Type B pancreatic cell (in vitro differentiated cells): ENCODE measurements at regions not wholly inside any gene's neighbourhood (a gene's known extent, or its start where the extent isn't known, plus 50 kb on each side); places are given as distances from the start of the nearest gene placed in this dataset.

Source experiments
- DNase-seq: peaks from one replicate; pipeline ENCODE4 v3.0.0; 2021; ENCODE audit warnings: mixed read lengths; ENCODE audit not compliant: unreplicated experiment; ENCODE audit errors: extremely low spot score
- H3K27ac Mint-ChIP-seq: 2 replicates; pipeline ENCODE4 v1.8.0; 2021; ENCODE audit warnings: mild to moderate bottlenecking, mixed read lengths
- H3K27me3 Mint-ChIP-seq: 2 replicates; pipeline ENCODE4 v1.8.0; 2021; ENCODE audit warnings: mixed read lengths
- H3K36me3 Mint-ChIP-seq: 2 replicates; pipeline ENCODE4 v1.8.0; 2021; ENCODE audit warnings: mixed read lengths
- H3K4me1 Mint-ChIP-seq: one replicate; pipeline ENCODE4 v1.8.0; 2021; ENCODE audit warnings: mixed read lengths; ENCODE audit not compliant: unreplicated experiment
- H3K4me3 Mint-ChIP-seq: 2 replicates; pipeline ENCODE4 v1.8.0; 2021; ENCODE audit warnings: mild to moderate bottlenecking, mixed read lengths
- H3K9me3 Mint-ChIP-seq: 2 replicates; pipeline ENCODE4 v1.8.0; 2021; ENCODE audit warnings: mixed read lengths
- TF ChIP-seq, protein P1 (sequence below): fragments of 200-600 bp; sonication (generic); conservative IDR thresholded peaks from 2 replicates; pipeline ENCODE4 v1.5.0; 2021; ENCODE audit warnings: antibody characterized with exemption, mild to moderate bottlenecking

DNA sequence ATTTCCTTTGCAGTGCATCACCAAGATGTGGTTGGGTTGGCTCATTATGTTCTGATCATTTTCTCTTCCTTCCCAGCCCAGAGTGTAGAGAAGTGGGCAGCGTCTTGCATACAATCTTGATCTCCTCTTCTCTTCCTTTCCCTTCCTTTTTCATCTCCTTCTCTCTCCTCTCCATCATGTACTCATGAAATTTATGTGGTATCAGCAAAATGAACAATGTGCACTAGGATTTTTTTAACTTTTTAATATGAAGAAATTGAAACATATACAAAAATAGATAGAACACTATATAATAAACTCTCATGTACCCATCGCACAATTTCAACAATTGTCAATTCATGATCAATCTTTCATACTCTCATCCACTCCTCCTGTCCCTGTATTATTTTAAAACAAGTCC is 593.5 kb downstream of the BCOR start:
- H3K4me3 Mint-ChIP-seq = no peak overlapping the region
- peaks cover 3% of the 10 kb centered on the region for H3K27me3 Mint-ChIP-seq
- TF ChIP-seq, protein P1, sequence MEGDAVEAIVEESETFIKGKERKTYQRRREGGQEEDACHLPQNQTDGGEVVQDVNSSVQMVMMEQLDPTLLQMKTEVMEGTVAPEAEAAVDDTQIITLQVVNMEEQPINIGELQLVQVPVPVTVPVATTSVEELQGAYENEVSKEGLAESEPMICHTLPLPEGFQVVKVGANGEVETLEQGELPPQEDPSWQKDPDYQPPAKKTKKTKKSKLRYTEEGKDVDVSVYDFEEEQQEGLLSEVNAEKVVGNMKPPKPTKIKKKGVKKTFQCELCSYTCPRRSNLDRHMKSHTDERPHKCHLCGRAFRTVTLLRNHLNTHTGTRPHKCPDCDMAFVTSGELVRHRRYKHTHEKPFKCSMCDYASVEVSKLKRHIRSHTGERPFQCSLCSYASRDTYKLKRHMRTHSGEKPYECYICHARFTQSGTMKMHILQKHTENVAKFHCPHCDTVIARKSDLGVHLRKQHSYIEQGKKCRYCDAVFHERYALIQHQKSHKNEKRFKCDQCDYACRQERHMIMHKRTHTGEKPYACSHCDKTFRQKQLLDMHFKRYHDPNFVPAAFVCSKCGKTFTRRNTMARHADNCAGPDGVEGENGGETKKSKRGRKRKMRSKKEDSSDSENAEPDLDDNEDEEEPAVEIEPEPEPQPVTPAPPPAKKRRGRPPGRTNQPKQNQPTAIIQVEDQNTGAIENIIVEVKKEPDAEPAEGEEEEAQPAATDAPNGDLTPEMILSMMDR = no peak
- H3K4me1 Mint-ChIP-seq = no peaks in the 10 kb centered on the region
- H3K9me3 Mint-ChIP-seq = no peaks in the 10 kb centered on the region
- no peaks in the 10 kb centered on the region for H3K36me3 Mint-ChIP-seq
- no peak overlapping the region for H3K27ac Mint-ChIP-seq
- no peak for DNase-seq

DNA sequence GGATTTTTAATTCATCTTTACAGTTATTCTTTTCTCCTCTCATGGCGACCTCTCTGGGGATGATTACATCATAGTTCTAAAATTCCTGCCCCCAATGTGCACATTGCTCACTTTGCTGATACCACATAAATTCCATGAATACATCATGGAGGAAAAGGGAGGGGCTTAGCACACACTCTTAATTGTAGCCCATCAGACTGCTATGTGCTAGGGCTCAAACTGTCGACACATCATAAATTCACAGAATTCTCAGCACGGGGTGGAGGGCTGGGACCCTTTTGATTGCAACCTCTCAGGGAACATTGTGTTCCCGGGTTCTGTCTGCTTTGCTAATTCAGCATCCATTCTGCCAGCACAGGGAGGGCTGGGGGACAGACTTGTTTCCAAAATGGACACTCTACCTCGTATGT is 592.9 kb downstream of the BCOR start:
- Mint-ChIP-seq H3K27ac (no peak overlapping the region), H3K36me3 (no peaks in the 10 kb centered on the region), H3K4me1 (no peaks in the 10 kb centered on the region), H3K4me3 (no peak overlapping the region), H3K27me3 (peaks cover 3% of the 10 kb centered on the region), H3K9me3 (no peaks in the 10 kb centered on the region)
- TF ChIP-seq, protein P1 = no peak
- DNase-seq = no peak

DNA sequence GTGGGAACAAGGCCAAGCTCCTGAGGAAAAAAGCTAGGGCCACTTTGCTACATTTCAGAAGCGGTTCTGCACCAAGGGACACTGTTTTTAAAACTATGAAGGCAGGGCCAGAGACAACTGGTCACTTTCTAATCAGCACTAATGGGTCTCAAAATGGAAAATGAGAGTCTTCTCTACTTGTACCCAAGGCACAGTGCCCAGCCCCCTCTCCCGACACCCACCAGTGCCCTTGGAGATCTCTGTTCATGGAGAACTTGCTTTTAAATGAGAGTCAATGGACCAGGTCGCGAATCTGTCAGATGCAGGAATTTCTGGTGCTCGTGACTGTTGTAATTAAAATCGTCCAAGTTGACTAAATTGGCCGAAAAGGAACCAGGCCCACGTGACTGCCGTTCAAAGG is 591.6 kb downstream of the BCOR start:
- no peak for DNase-seq
- Mint-ChIP-seq H3K9me3 (no peaks in the 10 kb centered on the region), H3K27me3 (peaks cover 3% of the 10 kb centered on the region), H3K4me3 (no peak overlapping the region), H3K27ac (no peak overlapping the region), H3K36me3 (no peaks in the 10 kb centered on the region), H3K4me1 (no peaks in the 10 kb centered on the region)
- TF ChIP-seq, protein P1 = no peak

DNA sequence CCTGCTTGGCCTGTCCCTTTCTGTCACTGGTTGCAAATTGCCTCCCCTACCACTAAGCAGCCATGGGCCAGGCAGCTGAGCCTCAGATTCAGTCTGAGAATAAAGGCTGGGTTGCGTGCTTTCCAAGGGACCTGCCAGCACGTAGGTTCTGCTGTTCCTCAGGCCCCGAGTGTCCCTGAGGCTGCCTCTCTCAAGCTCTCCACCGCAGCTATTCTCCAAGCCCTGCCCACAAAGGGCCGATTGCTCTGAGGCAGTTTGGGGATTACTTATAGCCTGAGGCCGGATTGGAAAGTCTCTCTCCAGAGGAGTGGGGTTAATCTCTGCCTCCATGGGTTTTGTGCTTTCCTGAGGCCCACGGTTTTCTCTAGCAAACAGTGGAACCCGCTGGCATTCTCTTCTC is 590.7 kb downstream of the BCOR start:
- Mint-ChIP-seq H3K9me3 (no peaks in the 10 kb centered on the region), H3K27ac (no peak overlapping the region), H3K4me1 (no peaks in the 10 kb centered on the region), H3K36me3 (no peaks in the 10 kb centered on the region), H3K4me3 (no peak overlapping the region), H3K27me3 (peaks cover 3% of the 10 kb centered on the region)
- DNase-seq = no peak
- TF ChIP-seq, protein P1 = no peak

DNA sequence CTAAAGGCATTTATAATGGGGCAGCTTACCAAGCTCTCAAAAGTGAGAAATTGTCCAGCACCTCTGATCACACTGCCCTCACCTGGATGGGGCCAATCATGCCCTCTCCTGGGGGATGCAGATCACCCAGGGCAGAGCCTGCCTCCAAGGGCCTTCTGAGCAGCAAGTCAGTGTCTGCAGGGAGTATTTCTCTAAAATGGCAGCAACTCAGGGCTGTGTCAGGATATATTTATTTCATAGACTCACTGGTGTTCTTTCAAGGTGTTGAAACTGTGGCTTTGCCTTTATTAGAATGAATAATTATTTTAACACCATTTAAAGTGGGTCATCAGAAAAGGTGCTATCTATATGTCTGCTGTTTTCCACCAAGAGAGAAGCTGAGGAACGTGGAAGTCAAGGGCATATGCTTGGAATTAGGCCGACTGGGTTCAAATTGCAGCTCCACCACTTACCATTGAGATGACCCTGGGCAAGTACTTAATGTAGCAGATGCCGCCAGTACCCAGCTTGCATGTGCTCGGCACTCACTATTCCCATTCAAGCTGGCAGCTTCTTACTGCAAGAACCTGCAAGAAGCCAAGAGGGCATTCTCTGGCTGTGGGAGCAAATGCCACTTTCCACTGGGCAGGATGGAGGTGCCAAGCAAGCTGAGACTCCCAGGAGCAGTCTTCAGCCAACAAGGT is 590.0 kb downstream of the BCOR start:
- TF ChIP-seq, protein P1 = no peak
- no peaks in the 10 kb centered on the region for H3K36me3 Mint-ChIP-seq
- no peak overlapping the region for H3K4me3 Mint-ChIP-seq
- H3K27me3 Mint-ChIP-seq = peaks cover 3% of the 10 kb centered on the region
- no peaks in the 10 kb centered on the region for H3K9me3 Mint-ChIP-seq
- no peak for DNase-seq
- H3K4me1 Mint-ChIP-seq = no peaks in the 10 kb centered on the region
- no peak overlapping the region for H3K27ac Mint-ChIP-seq

DNA sequence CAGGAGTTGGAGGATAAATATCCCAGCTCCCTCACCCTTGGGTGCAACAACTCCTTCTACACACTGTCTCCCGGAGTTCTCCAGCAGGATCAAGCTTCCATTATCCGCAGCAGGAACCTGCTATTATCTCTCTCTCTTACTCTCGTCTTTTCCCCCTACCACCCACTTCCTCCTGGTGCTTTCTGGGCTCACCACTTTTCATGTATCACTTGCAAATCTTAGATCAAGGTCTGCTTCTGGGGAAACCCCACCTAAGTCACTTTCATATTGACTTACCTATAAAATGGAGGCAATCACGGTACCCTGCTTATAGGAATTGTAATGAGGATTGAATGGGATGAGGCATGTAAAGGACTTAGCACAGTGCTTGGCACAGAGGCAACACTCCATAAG is 589.5 kb downstream of the BCOR start:
- Mint-ChIP-seq H3K4me1 (no peaks in the 10 kb centered on the region), H3K9me3 (no peaks in the 10 kb centered on the region), H3K36me3 (no peaks in the 10 kb centered on the region), H3K27ac (no peak overlapping the region), H3K4me3 (no peak overlapping the region), H3K27me3 (peaks cover 3% of the 10 kb centered on the region)
- no peak for DNase-seq
- TF ChIP-seq, protein P1 = no peak
